IMR-90 (cell line): ENCODE measurements at regions not wholly inside any gene's neighbourhood (a gene's known extent, or its start where the extent isn't known, plus 50 kb on each side); places are given as distances from the start of the nearest gene placed in this dataset.

Source experiments
- ATAC-seq: fragments of 200-7000 bp; cut with Tn5 transposase; 2 replicates; pipeline ENCODE4 v1.9.1; 2020; ENCODE audit warnings: low read depth, mild to moderate bottlenecking, moderate library complexity
- BruUV-seq: library from RNA; stranded (reverse); fragments of 400-500 nt; replicated peaks from 2 replicates; lab custom pipeline; 2021; lab: Mats Ljungman, UMichigan
- CTCF ChIA-PET: fragments of 300-600 bp; formaldehyde crosslinking; extraction: SDS; loops from one replicate; lab custom pipeline; 2021; ENCODE audit warnings: antibody characterized with exemption; lab: Yijun Ruan, JAX
- POLR2A ChIA-PET: fragments of 300-600 bp; sonication (Branson Sonifier 250); formaldehyde crosslinking; loops from one replicate; lab custom pipeline; 2022; ENCODE audit warnings: antibody characterized with exemption; ENCODE audit not compliant: unreplicated experiment; lab: Charles Lee
- DNase-seq: peaks from one replicate; pipeline ENCODE4 v3.0.0; 2013
- H2AFZ ChIP-seq: replicated peaks from 2 replicates; pipeline ENCODE3; 2013; ENCODE audit warnings: low read length, mild to moderate bottlenecking; ENCODE audit not compliant: poor library complexity
- H2AK5ac ChIP-seq: 2 replicates; pipeline ENCODE4 v1.6.1; 2013; ENCODE audit warnings: low read depth, low read length, inconsistent platforms
- H2AK9ac ChIP-seq: replicated peaks from 2 replicates; pipeline ENCODE3; 2013; ENCODE audit warnings: mild to moderate bottlenecking, low read depth, low read length, moderate library complexity; ENCODE audit not compliant: poor library complexity
- H2BK120ac ChIP-seq: 2 replicates; pipeline ENCODE4 v1.6.1; 2013; ENCODE audit warnings: low read depth, low read length, inconsistent platforms
- H2BK15ac ChIP-seq: 3 replicates; pipeline ENCODE4 v1.6.1; 2013; ENCODE audit warnings: low read depth, low read length, inconsistent platforms
- H2BK20ac ChIP-seq: 2 replicates; pipeline ENCODE4 v1.6.1; 2013; ENCODE audit warnings: low read depth, mild to moderate bottlenecking, inconsistent platforms, low read length, moderate library complexity
- H2BK5ac ChIP-seq: 2 replicates; pipeline ENCODE4 v1.6.1; 2013; ENCODE audit warnings: mild to moderate bottlenecking, low read depth, low read length, inconsistent platforms; ENCODE audit not compliant: poor library complexity, severe bottlenecking
- H3K14ac ChIP-seq: replicated peaks from 2 replicates; pipeline ENCODE4 v1.6.1; 2013; ENCODE audit warnings: low read depth, low read length, inconsistent platforms
- H3K18ac ChIP-seq: 2 replicates; pipeline ENCODE4 v1.6.1; 2013; ENCODE audit warnings: low read depth, low read length, control low read depth
- H3K23ac ChIP-seq: 2 replicates; pipeline ENCODE4 v1.6.1; 2013; ENCODE audit warnings: low read depth, low read length, inconsistent platforms
- H3K27ac ChIP-seq: 2 replicates; pipeline ENCODE4 v1.5.1; 2013; ENCODE audit warnings: mild to moderate bottlenecking, control low read depth, low read length; ENCODE audit not compliant: insufficient read depth
- H3K27me3 ChIP-seq: 2 replicates; pipeline ENCODE4 v1.6.1; 2013; ENCODE audit warnings: low read length; ENCODE audit not compliant: control insufficient read depth, insufficient read depth
- H3K36me3 ChIP-seq: 2 replicates; pipeline ENCODE4 v1.6.1; 2013; ENCODE audit warnings: low read length, mixed read lengths; ENCODE audit not compliant: control insufficient read depth, insufficient read depth
- H3K4ac ChIP-seq: 2 replicates; pipeline ENCODE4 v1.6.1; 2013; ENCODE audit warnings: low read depth, low read length, inconsistent platforms
- H3K4me1 ChIP-seq: 2 replicates; pipeline ENCODE4 v1.6.1; 2013; ENCODE audit warnings: low read length, mixed read lengths; ENCODE audit not compliant: control insufficient read depth, insufficient read depth
- H3K4me2 ChIP-seq: 2 replicates; pipeline ENCODE4 v1.6.1; 2013; ENCODE audit warnings: low read depth, mild to moderate bottlenecking, control low read depth, low read length, moderate library complexity
- H3K4me3 ChIP-seq: 2 replicates; pipeline ENCODE4 v1.5.1; 2013; ENCODE audit warnings: low read depth, mild to moderate bottlenecking, control low read depth, low read length, moderate library complexity; ENCODE audit not compliant: insufficient read depth
- H3K56ac ChIP-seq: 2 replicates; pipeline ENCODE4 v1.6.1; 2013; ENCODE audit warnings: low read length, inconsistent platforms; ENCODE audit not compliant: insufficient read depth; ENCODE audit errors: extremely low read depth
- H3K79me1 ChIP-seq, 2 experiments: 2 replicates each; pipeline ENCODE4 v1.6.1; 2013; ENCODE audit warnings: low read length in 2 of 2, inconsistent platforms in 1 of 2, low read depth in 1 of 2
- H3K9ac ChIP-seq: 2 replicates; pipeline ENCODE4 v1.6.1; 2013; ENCODE audit warnings: low read depth, low read length, control low read depth
- H3K9me1 ChIP-seq: 2 replicates; pipeline ENCODE4 v1.6.1; 2013; ENCODE audit warnings: low read length, inconsistent platforms; ENCODE audit not compliant: insufficient read depth
- H3K9me3 ChIP-seq: 2 replicates; pipeline ENCODE4 v1.6.1; 2013; ENCODE audit warnings: low read length; ENCODE audit not compliant: control insufficient read depth, insufficient read depth
- H4K20me1 ChIP-seq: 2 replicates; pipeline ENCODE4 v1.6.1; 2013; ENCODE audit warnings: low read length, inconsistent platforms; ENCODE audit not compliant: insufficient read depth
- H4K5ac ChIP-seq: 2 replicates; pipeline ENCODE4 v1.6.1; 2013; ENCODE audit warnings: mild to moderate bottlenecking, low read depth, low read length, control low read depth
- H4K8ac ChIP-seq, 2 experiments: 2 replicates each; pipeline ENCODE4 v1.6.1; 2013; ENCODE audit warnings: low read depth in 2 of 2, low read length in 2 of 2, control low read depth in 1 of 2, inconsistent platforms in 1 of 2
- H4K91ac ChIP-seq: 2 replicates; pipeline ENCODE4 v1.6.1; 2013; ENCODE audit warnings: low read depth, low read length, inconsistent platforms; ENCODE audit not compliant: insufficient read depth
- CHD1 ChIP-seq: IDR thresholded peaks from 2 replicates; pipeline ENCODE4 v1.6.1; 2012; ENCODE audit warnings: low read depth, low read length, improper control_type of control experiment
- ELK1 ChIP-seq: fragments of 150-350 bp; IDR thresholded peaks from 2 replicates; pipeline ENCODE4 v1.6.1; 2016; ENCODE audit warnings: low read depth, mild to moderate bottlenecking, low read length, moderate library complexity, borderline replicate concordance
- FOS ChIP-seq: fragments of 150-350 bp; IDR thresholded peaks from 2 replicates; pipeline ENCODE4 v1.6.1; 2016; ENCODE audit warnings: low read depth, low read length
- MAZ ChIP-seq: IDR thresholded peaks from 2 replicates; pipeline ENCODE4 v1.6.1; 2012; ENCODE audit warnings: low read depth, mild to moderate bottlenecking, low read length, improper control_type of control experiment, moderate library complexity, borderline replicate concordance
- WGBS, 2 experiments: methylation state at CpG; one replicate each; pipeline versions ENCODE4 v1.1.5 to v1.1.7; 2013; ENCODE audit warnings: missing lambda C conversion rate in 2 of 2; ENCODE audit not compliant: insufficient read length in 1 of 2; ENCODE audit errors: extremely low coverage in 2 of 2; 5-methylcytosine and 5-hydroxymethylcytosine counted together
- dilution Hi-C: fragments of 300-500 bp; cut with HindIII; formaldehyde crosslinking; loops from one replicate; pipeline ENCODE4 v1.14.3; 2018; ENCODE audit warnings: low sequenced_read_pairs; ENCODE audit not compliant: unreplicated experiment
- in situ Hi-C: fragments of 300-500 bp; cut with MboI; formaldehyde crosslinking; loops from 3 replicates; pipeline ENCODE4 v1.14.3; 2019; ENCODE audit warnings: low sequenced_read_pairs, inconsistent platforms, mixed read lengths
- intact Hi-C: fragments of 100-400 bp; cut with micrococcal nuclease; formaldehyde crosslinking; loops from 2 replicates; pipeline ENCODE4 v1.10.0; 2022
- TF ChIP-seq, protein P1 (sequence below): conservative IDR thresholded peaks from 2 replicates; pipeline ENCODE4 v1.5.1; 2012; ENCODE audit warnings: mild to moderate bottlenecking, low read depth, low read length, improper control_type of control experiment

DNA sequence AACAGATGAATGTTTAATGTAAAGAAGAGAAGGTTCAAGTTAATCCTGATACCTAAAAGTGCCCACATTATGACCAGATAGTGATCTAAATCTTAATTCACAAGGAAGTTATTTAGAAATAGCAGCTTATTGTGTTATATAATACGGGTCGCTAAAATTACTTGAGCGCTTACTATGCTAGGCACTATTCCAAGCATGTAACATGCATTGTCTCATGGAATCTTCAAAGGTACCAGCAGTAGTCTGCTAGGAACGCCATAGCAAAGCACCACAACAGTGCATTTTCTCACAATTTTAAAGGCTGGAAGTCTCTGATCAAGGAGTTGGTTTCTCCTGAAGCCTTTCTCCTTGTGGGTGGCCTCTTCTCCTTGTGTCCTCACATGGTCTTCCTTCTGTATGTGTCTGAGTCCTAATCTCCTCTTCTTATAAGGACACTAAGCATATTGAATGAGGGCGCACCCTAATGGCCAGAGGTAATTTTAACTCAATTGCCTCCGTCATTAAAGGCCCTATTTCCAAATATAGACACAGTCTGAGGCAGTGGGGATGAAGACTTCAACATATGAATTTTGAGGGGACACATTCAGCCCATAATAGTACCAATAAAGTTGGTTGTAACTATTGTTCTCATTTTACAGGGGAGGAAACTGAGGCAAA, 118.4 kb downstream of the LRRC30 start:
- no CpG with 5 or more reads among the region's 6 CpGs for WGBS, 2 experiments
- H2BK5ac ChIP-seq: no peak overlapping the region
- no peaks in the 10 kb centered on the region for H3K36me3 ChIP-seq
- no peak overlapping the region for H3K23ac ChIP-seq
- no peak overlapping the region for H2BK20ac ChIP-seq
- POLR2A ChIA-PET: no interaction called here
- no peaks in the 10 kb centered on the region for H3K4me1 ChIP-seq
- CTCF ChIA-PET: no interaction called here
- no peaks in the 10 kb centered on the region for H3K9me1 ChIP-seq
- no peak overlapping the region for H2BK120ac ChIP-seq
- H4K91ac ChIP-seq: no peak overlapping the region
- no peaks in the 10 kb centered on the region for H3K9me3 ChIP-seq
- H3K9ac ChIP-seq: no peak overlapping the region
- no peak overlapping the region for H3K4me3 ChIP-seq
- no peak overlapping the region for H4K8ac ChIP-seq
- H3K18ac ChIP-seq: no peak overlapping the region
- DNase-seq (no peak), ATAC-seq (no peak)
- no peak overlapping the region for H2AFZ ChIP-seq
- no peak overlapping the region for H3K56ac ChIP-seq
- TF ChIP-seq CHD1: no peak
- no peak for TF ChIP-seq FOS
- no peak for TF ChIP-seq ELK1
- no peak for TF ChIP-seq MAZ
- TF ChIP-seq, protein P1, sequence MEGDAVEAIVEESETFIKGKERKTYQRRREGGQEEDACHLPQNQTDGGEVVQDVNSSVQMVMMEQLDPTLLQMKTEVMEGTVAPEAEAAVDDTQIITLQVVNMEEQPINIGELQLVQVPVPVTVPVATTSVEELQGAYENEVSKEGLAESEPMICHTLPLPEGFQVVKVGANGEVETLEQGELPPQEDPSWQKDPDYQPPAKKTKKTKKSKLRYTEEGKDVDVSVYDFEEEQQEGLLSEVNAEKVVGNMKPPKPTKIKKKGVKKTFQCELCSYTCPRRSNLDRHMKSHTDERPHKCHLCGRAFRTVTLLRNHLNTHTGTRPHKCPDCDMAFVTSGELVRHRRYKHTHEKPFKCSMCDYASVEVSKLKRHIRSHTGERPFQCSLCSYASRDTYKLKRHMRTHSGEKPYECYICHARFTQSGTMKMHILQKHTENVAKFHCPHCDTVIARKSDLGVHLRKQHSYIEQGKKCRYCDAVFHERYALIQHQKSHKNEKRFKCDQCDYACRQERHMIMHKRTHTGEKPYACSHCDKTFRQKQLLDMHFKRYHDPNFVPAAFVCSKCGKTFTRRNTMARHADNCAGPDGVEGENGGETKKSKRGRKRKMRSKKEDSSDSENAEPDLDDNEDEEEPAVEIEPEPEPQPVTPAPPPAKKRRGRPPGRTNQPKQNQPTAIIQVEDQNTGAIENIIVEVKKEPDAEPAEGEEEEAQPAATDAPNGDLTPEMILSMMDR: no peak
- dilution Hi-C loops: no loop called here
- no peak overlapping the region for H3K27ac ChIP-seq
- H3K14ac ChIP-seq: no peak overlapping the region
- no peak overlapping the region for H2AK5ac ChIP-seq
- H2BK15ac ChIP-seq: no peak overlapping the region
- no peak overlapping the region for H3K4me2 ChIP-seq
- H4K20me1 ChIP-seq: no peaks in the 10 kb centered on the region
- intact Hi-C loops: no loop called here
- no peak overlapping the region for H2AK9ac ChIP-seq
- no peaks in the 10 kb centered on the region for H3K27me3 ChIP-seq
- BruUV-seq: no TSS peak
- in situ Hi-C loops: no loop called here
- no peak overlapping the region for H4K5ac ChIP-seq
- H3K79me1 ChIP-seq: no peaks in the 10 kb centered on the region
- H3K4ac ChIP-seq: no peak overlapping the region
